ENCODE measurements at regions not wholly inside any gene's neighbourhood (a gene's known extent, or its start where the extent isn't known, plus 50 kb on each side); places are given as distances from the start of the nearest gene placed in this dataset.

DNA sequence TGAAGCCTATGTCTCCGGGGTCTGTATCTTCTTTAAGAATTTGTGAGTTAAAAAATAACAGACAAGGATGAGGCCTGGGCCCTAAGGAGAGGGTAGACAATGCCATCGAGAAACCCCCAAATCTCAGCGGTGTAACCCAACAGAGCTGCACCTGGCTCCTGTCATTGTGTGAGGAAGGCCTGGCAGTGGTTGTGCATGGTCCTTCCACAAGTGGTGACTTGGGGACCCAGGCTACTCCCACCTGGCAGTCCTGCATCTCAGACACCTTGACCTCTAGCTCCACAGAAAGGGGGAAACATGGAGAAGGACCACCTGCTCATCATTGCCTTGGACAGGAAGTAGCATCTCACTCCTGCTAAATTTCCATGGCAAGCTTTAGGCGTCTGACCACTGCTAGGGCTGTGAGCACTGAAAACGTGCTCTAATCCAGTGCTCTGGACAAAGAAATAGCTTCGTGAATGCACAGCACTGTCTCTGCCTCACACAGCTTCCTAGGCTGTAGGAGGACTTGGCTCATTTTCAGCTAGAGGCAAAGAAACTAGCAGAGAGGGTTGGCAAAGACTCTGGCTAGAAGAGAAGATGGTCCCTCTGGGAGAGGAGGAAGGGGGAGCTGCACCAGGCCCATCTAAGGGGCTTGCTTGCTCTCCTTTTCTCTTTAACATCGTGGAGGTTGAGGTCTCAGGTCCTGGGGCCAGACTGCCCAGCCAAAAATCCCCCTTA lies 273.9 kb upstream of the ZMIZ1 start:
- DNase-seq = no peak

GRCh38 chr10:78798976-78799730 lies 269.6 kb upstream of the ZMIZ1 start:
- no peak for DNase-seq

GRCh38 chr10:78800006-78800405 lies 268.8 kb upstream of the ZMIZ1 start:
- no peak for DNase-seq

- DNase-seq = no peak
Measured at GRCh38 chr10:78800535-78801320, 268.0 kb upstream of the ZMIZ1 start.

DNA sequence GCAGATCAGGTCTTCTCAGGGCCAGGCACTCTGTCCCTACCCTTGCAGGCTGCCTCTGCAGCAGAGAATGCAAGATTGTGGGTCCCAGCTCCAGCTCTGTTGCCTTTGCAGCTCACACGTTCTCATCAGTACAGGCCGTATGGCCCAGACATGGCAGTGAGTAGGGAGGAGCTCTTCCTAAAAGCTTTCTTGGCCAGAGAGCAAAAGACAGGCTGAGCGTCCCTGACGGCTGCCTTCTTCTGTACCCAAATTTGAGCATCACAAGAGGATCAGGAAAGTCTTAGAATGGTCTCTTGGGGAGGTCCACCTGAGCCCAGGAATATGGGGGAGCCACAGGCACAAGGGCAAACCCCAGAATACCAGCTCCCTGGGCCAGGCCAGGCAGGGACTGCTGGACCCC lies 266.3 kb upstream of the ZMIZ1 start:
- DNase-seq = no peak

DNA sequence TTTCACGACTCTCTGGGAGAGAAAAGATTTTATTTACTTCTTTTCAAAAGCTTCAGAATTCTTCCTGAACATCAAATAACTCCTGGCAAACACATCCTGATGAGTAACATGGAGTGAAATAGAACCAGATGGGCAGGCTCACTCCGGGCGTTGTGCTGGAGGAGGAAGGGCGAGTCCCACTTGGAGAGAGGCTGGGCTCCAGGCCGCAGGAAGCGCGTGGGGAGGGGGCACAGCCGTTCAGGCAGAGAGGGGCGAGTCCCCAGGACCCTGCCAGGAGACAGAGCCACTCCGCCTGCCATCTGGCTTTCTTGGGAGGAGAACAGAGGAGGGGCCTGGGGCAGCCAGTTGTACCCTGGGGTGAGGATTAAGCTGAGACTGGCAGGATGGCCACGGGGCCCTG lies 265.9 kb upstream of the ZMIZ1 start:
- DNase-seq = no peak

DNA sequence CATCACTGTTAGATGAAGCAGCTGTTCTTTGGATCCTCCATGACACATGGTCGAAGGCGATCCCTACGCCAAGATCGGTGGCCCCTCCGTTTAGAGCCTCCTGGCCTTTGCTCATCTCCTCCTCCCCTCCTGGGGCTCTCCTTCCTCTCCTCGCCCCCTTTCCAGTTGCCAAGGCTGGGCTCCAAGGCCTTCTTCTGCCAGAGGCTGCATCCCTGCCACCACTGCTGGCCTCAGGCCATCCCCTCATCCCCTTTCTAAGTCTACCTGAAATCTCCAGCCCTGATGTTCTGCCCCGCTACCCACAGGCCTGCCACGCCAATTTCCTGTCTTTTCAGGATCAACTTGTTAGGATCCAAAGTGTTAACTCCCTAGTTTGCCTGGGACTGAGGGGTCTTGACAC lies 265.1 kb upstream of the ZMIZ1 start:
- no peak for DNase-seq

DNA sequence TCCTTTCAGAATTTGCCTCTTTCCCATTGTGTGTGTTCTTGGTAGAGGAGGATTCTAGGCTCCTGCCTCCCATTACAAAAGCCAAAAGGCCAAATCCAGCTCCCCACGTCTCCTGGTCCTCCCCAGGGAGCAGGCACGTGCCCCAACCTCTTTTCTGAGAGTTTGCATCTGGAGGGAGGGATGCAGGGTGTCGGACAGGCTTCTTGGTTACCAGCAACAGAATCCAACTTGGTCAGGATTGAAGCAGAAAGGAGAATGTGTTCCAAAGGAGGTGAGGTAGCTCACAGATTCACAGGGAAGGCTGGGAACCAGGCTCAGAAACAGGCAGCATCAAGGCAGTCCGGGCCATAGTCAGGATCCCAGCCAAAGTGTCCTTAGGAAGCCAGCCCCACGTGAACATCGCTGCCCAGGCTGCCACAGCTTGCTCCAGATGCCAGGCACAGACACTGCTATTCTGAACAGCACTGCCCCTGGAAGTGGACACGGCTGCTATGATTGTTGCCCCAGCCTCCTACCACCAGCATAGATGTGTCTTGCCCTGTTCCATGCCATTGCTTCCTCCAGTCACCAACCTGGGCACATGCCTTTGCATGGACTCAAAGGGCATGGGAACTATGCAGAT lies 264.2 kb upstream of the ZMIZ1 start:
- no peak for DNase-seq

- no peak for DNase-seq
Measured at GRCh38 chr10:78805176-78805575, 263.6 kb upstream of the ZMIZ1 start.

GRCh38 chr10:78806681-78807221 lies 262.0 kb upstream of the ZMIZ1 start:
- DNase-seq = no peak

DNA sequence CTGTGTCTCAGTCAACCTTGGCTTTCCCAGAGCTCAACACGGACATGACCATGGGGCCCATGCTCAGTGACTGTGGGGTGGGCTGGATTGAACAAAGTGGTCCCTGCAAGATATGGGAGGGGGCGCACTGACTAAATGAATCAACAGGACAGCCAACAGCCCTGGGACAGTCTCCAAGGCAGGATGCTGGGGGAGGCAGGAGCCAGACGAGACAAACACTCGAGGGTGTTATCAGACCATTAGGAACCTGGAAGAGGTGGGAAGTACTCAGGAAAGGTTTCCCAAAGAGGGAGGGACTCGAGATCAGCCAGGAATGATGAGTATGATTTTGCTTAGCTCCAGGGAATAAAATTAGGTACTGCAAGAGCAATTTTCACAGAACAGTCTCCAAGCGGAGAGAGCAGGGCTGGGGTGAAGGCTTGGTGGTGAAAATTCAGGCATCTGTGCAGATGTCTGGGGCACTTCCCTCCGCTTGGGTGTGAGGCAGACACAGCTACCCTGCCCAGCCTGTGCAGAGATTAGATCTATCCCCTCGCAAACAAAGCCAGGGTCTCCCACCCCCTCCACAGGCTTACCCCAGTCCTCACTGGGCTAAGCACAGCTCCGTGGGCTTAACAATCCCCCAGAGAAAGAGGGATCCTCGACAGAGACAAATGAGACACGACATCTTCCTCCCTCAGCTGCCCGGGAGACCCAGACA lies 261.1 kb upstream of the ZMIZ1 start:
- DNase-seq = no peak

GRCh38 chr10:78808286-78808685 lies 260.5 kb upstream of the ZMIZ1 start:
- DNase-seq = no peak

DNA sequence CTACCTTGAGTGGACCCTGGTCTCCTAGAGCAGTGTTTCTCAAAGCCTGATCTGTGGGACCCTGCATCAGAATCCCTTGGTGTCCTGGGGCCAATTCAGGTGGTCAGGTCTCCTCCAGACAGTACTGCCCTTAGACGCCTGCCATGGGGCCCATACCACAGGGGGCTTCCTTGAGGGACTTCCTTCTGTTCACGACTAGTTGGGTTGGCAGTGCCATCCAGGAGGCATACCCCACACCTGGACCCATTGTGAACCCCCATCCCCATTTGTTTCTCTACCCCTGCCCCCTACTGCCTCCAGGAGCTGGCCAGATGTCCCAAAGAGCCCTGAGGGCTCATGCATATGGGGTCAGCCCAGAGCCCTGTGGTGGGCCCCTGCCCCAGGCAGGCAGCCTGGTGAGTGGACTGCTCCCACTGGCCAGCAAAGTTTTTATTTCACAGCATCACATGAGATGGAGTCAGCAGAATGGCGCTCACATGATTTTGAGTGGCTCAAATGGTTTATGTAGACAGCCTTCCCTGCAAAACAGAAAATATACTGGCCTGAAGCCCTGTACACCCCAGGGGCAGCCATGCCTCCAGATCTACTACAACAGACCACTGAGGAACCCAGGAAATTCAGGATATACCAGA lies 259.9 kb upstream of the ZMIZ1 start:
- no peak for DNase-seq

- no peak for DNase-seq
Measured at GRCh38 chr10:78811174-78811573, 257.6 kb upstream of the ZMIZ1 start.

DNA sequence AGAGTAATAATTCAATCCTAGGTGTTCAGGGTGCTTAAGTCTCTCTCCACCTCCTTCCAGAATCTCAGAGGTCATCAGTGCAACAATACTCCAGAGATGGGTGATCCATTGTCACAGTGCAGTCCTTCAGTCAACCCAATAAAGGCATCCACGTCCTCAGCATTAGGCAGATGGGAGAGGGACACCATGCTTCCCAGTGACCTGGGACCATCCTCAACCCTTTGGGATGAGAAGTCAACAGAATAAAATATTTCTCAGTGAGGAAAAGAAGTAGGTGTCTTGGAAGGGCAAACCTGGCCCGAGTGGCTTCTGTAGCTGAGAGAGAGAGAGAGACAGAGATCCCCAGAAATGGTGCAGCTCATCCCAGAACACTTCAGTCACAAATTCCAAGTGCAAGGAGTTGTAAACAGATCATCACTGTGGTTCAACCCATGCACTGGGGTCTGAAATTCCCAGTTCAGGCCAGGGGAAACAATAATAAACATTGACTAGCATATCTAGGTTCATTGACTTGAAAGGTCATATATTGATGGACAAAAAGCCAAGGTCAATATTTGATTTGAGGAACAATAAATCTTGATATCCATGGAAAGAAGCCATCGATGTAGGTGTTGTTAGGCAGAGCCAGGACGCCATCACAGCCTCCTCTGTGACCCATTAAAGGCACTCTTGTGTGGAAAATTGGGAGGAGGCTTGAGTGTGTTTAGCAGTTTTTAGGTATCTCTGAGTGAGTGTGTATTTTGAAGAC lies 256.0 kb upstream of the ZMIZ1 start:
- DNase-seq = no peak

- DNase-seq = no peak
Measured at GRCh38 chr10:78813526-78813925, 255.2 kb upstream of the ZMIZ1 start.

DNA sequence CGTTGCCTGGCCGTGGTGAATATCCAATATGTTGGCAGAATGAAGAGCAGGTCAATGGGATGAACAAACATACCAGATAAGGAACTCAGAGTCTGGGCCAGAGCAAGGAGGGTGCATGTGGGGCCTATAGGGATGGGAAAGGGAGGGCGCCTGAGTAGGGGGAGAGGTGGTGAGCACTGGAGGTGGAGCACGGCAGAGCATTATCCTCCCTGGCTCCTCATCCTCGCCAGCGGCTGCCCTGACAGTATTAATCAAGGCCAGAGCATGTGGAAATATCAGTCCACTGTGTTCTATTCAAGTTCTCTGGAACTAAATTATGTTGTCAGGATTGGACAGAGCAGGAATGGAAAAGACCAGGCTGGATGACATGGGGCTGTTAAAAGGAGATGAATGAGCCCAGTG lies 254.8 kb upstream of the ZMIZ1 start:
- no peak for DNase-seq

- no peak for DNase-seq
Measured at GRCh38 chr10:78814407-78814806, 254.4 kb upstream of the ZMIZ1 start.

- DNase-seq = no peak
Measured at GRCh38 chr10:78815702-78816334, 252.9 kb upstream of the ZMIZ1 start.

DNA sequence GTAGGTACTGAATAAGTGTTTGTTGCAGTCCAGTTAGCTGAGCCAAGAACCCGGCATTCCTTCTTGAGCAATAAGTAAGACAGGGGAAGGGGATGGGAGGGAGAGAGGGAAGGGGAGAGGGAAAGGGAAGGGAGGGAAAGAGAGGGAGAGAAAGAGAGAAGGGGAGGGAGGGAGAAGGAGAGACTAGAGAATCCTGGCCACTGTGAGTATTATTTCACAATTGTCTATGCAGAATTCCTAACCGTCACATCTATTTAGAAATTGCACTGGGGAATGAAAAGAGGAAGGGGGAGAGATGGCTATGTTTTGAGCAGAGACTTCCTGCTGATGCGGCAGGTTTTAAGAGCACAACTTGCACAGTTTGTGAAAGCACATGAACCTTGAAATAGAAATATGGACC lies 251.4 kb upstream of the ZMIZ1 start:
- DNase-seq = no peak

DNA sequence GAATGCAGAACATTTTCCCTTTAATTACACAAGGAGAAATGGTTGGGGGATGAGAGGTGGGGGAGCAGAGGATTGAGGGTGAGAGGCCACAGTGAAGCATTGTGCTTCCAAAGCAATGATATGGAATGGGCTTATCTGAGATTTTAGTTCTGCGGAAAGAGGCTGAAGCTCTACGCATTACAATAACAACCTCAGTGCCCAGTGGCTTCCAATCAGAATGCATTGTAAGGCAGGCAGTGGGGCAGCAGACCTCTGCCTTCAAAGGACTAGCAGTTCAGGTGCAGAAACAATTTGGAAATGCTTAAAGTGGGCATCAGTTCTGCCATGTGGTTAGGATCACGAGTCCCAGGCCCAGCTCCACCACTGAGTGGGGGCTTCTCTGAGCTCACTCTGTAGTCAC lies 251.0 kb upstream of the ZMIZ1 start:
- no peak for DNase-seq

Measured in activated naive CD4-positive, alpha-beta T cell treated with anti-CD3 and anti-CD28 coated beads, Interleukin-2, amount 50 U/mL, for 16 hours (primary cell).